ACC112 (cell line): ENCODE measurements at regions not wholly inside any gene's neighbourhood (a gene's known extent, or its start where the extent isn't known, plus 50 kb on each side); places are given as distances from the start of the nearest gene placed in this dataset.
A peak's percentile ranks its signal among the peaks of the same experiment; 100 is the strongest.

Experiments
- H2AFZ ChIP-seq: fragments of 200-600 bp; sonication (generic); one replicate; pipeline ENCODE4 v1.6.0; 2017; ENCODE audit warnings: antibody characterized with exemption, low read length; ENCODE audit not compliant: unreplicated experiment
- H3K27ac ChIP-seq: fragments of 200-600 bp; sonication (generic); 2 replicates; pipeline ENCODE4 v1.5.1; 2014; ENCODE audit warnings: low read depth, mild to moderate bottlenecking, antibody characterized with exemption, low read length, moderate library complexity
- H3K27me3 ChIP-seq: fragments of 200-600 bp; sonication (generic); 2 replicates; pipeline ENCODE4 v1.6.1; 2014; ENCODE audit warnings: mild to moderate bottlenecking, antibody characterized with exemption, low read length, moderate library complexity, mixed read lengths; ENCODE audit not compliant: insufficient read depth
- H3K36me3 ChIP-seq: fragments of 200-600 bp; sonication (generic); 2 replicates; pipeline ENCODE4 v1.6.1; 2016; ENCODE audit warnings: mild to moderate bottlenecking, antibody characterized with exemption, low read length, moderate library complexity, mixed read lengths; ENCODE audit not compliant: insufficient read depth
- H3K4me1 ChIP-seq: fragments of 200-600 bp; sonication (generic); one replicate; pipeline ENCODE4 v1.6.1; 2016; ENCODE audit warnings: low read length, mixed read lengths; ENCODE audit not compliant: insufficient read depth, unreplicated experiment, control insufficient read depth
- H3K4me3 ChIP-seq: fragments of 200-600 bp; sonication (generic); 2 replicates; pipeline ENCODE4 v1.5.1; 2014; ENCODE audit warnings: mild to moderate bottlenecking, low read depth, low read length
- H3K79me2 ChIP-seq: fragments of 200-600 bp; sonication (generic); one replicate; pipeline ENCODE4 v1.6.0; 2016; ENCODE audit warnings: low read length; ENCODE audit not compliant: control insufficient read depth, unreplicated experiment, insufficient read depth

DNA sequence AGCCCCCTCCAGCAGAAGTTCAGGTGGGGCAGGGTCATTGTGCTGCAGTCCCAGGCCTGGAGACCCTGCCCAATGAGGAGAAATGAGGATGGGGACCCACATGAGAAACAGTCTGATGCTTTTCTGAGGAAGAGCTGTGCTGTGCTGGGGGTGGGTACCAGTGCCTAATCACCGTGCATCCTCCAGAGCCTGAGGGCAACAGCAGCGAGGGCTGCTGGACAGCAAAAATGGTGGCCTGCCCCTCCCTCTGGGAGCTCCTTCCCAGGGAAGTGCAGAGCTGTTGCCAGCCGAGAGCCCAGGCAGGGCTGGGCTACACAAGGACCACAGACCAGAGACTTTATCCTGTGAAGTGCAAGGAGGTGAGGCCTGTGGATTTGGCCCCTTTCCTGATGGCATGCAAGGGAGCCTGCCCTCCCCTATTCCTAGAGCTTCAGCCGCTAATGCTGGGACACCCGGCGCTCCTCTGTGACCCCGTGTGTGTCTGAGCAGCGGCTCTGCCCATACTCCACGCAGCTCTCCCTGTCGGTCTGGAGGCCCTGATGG is 134.8 kb downstream of the DSEL start:
- no peak overlapping the region for H3K27ac ChIP-seq
- H3K27me3 ChIP-seq: no peaks in the 10 kb centered on the region
- peaks cover 27% of the 10 kb centered on the region for H3K4me1 ChIP-seq
- no peaks in the 10 kb centered on the region for H3K79me2 ChIP-seq
- no peak overlapping the region for H3K4me3 ChIP-seq
- no peak overlapping the region for H2AFZ ChIP-seq
- no peaks in the 10 kb centered on the region for H3K36me3 ChIP-seq

DNA sequence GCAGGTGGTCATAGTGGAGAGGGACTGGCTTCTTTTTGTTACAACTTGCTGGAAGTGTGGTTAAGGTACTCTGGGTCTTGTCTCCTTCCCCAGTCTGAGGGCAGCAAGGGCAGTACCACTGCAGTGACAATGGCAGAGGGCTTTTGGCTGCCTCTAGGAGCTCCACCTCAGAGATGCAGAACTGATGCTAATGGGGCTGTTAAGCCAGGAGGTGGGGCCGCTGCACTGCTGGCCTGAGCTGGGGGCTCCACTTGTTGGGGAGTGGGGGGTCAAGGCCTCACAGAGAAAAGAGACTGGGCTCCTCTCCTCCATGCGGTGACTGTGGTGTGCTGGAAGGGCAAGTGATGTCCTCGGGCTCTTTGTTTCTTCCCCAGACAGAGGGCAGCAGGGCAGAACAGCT is 135.7 kb downstream of the DSEL start:
- Histone ChIP-seq H3K4me1 (peaks cover 20% of the 10 kb centered on the region), H3K27ac (no peak overlapping the region), H3K79me2 (no peaks in the 10 kb centered on the region), H2AFZ (peak overlapping the region; percentile 7), H3K27me3 (no peaks in the 10 kb centered on the region), H3K4me3 (no peak overlapping the region), H3K36me3 (no peaks in the 10 kb centered on the region)

DNA sequence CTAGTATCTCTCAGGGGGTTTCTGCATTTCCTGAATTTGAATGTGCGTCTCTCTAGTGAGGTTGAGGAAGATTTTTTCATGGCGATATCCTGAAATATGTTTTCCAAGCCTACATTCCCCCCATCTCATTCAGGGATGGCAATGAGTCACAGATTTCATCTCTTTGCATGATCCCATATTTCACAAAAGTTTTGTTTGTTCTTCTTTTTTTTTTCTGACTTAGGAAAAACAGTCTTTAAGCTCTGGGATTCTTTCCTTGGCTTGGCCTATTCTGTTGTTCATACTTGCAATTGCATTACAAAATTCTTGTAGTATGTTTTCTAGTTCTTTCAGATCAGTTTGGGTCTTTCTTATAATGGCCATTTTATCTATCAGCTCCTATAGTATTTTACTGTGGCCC is 136.5 kb downstream of the DSEL start:
- H3K4me1 ChIP-seq: peaks cover 11% of the 10 kb centered on the region
- H3K36me3 ChIP-seq: no peaks in the 10 kb centered on the region
- H3K4me3 ChIP-seq: no peak overlapping the region
- no peak overlapping the region for H3K27ac ChIP-seq
- H2AFZ ChIP-seq: no peak overlapping the region
- H3K79me2 ChIP-seq: no peaks in the 10 kb centered on the region
- no peaks in the 10 kb centered on the region for H3K27me3 ChIP-seq

DNA sequence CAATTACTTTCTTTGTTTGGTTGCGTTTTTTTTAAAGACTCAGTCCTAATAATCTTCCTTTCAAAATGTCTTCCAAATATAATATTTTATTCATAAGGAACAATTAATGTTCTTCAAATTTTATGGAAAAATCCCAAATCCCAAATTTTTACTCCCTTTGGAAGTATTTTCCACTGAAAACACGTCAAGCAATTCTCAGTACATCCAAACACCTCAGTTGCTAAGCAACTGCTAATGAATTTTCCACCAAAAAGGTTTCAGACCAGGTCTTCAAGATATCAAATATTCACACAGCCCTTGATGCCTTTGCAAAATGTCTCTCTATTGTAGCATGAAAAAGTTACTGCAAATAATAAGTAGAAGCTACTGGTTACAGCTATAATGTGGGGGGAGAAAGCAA is 140.1 kb downstream of the DSEL start:
- no peak overlapping the region for H3K27ac ChIP-seq
- H3K27me3 ChIP-seq: no peaks in the 10 kb centered on the region
- no peak overlapping the region for H3K4me3 ChIP-seq
- H3K4me1 ChIP-seq: peaks cover 4% of the 10 kb centered on the region
- no peaks in the 10 kb centered on the region for H3K79me2 ChIP-seq
- no peak overlapping the region for H2AFZ ChIP-seq
- H3K36me3 ChIP-seq: no peaks in the 10 kb centered on the region

DNA sequence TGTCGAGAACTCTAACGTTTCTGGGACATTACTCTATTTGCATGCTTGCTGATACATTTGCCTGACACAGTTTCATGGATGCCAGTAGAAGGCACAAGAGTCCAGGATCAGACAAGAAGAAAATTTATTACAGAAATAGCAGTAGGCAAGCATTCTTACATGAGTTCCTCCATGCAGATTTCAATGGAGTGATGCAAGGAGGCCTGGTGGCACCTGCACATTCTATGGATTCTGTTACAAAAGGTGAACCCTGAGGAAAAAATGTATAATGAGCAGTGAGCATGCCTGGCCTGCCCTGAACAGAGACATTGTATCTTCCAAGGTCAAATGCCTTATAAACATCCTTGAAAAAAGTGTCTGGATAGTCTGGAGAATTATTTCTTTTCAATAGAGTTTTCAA is 142.9 kb downstream of the DSEL start:
- no peaks in the 10 kb centered on the region for H3K36me3 ChIP-seq
- H3K27me3 ChIP-seq: no peaks in the 10 kb centered on the region
- H3K79me2 ChIP-seq: no peaks in the 10 kb centered on the region
- H3K27ac ChIP-seq: no peak overlapping the region
- no peak overlapping the region for H2AFZ ChIP-seq
- H3K4me1 ChIP-seq: no peaks in the 10 kb centered on the region
- no peak overlapping the region for H3K4me3 ChIP-seq

DNA sequence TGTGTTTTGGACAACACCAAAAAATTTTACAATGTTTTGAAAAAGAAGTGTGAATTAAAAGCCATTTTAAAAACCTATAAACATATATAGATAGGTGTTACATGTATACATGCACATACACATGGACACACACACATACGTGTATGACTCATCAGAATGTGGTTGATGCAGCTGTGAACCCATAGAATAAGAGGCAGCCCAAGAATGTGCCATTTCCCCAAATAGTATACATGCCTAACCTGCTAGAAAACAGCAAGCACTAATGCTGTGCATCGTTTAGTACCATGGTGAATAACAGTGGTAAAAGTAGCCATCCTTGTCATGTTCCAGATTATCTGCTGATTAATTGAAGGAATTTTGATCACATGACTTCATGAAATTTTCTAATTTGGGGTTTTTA is 149.0 kb downstream of the DSEL start:
- H3K4me3 ChIP-seq: no peak overlapping the region
- no peaks in the 10 kb centered on the region for H3K27me3 ChIP-seq
- H2AFZ ChIP-seq: no peak overlapping the region
- H3K4me1 ChIP-seq: no peaks in the 10 kb centered on the region
- no peaks in the 10 kb centered on the region for H3K79me2 ChIP-seq
- H3K27ac ChIP-seq: no peak overlapping the region
- no peaks in the 10 kb centered on the region for H3K36me3 ChIP-seq

DNA sequence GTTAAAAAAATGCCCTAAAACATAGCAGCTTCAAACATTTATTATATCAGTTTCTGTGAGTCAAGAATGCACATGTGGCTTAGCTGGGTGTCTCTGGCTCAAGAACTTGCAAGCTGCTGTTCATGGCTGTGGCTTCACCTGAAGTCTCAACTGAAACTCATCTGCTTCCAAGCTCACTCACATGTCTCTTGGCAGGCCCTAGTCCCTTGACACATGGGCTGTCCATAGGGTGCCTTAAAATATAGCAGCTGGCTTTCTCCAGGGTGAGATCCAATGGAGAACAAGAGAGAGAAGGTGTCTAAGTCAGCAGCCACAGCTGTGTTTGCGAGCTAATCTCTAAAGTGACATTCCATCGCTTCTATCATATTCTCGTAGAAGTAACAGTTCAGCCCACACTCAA is 152.8 kb downstream of the DSEL start:
- Histone ChIP-seq H3K4me3 (no peak overlapping the region), H3K4me1 (peaks cover 19% of the 10 kb centered on the region), H3K27ac (no peak overlapping the region), H3K27me3 (no peaks in the 10 kb centered on the region), H3K79me2 (no peaks in the 10 kb centered on the region), H2AFZ (no peak overlapping the region), H3K36me3 (no peaks in the 10 kb centered on the region)

DNA sequence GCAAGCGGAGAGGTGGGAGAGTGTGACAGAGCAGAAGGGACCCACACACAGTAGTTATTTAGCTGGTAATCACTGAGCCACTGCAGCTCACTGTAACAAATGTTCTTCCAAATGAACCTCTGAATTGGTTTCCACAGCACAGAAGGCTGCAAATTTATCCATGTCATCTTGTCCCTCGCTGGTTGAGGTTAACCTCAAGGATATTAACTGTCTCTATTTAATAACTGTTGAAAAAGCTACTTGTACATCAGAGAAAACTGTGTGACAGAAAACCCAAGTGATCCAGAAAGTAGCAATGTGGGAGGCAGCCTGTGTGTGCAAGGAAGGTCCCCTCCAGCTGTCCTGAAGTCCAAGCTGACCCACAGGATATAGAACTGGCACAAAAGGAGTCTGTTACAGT is 153.6 kb downstream of the DSEL start:
- peak overlapping the region; percentile 34 for H2AFZ ChIP-seq
- no peaks in the 10 kb centered on the region for H3K27me3 ChIP-seq
- H3K4me3 ChIP-seq: no peak overlapping the region
- peaks cover 19% of the 10 kb centered on the region for H3K4me1 ChIP-seq
- no peaks in the 10 kb centered on the region for H3K36me3 ChIP-seq
- no peak overlapping the region for H3K27ac ChIP-seq
- no peaks in the 10 kb centered on the region for H3K79me2 ChIP-seq

DNA sequence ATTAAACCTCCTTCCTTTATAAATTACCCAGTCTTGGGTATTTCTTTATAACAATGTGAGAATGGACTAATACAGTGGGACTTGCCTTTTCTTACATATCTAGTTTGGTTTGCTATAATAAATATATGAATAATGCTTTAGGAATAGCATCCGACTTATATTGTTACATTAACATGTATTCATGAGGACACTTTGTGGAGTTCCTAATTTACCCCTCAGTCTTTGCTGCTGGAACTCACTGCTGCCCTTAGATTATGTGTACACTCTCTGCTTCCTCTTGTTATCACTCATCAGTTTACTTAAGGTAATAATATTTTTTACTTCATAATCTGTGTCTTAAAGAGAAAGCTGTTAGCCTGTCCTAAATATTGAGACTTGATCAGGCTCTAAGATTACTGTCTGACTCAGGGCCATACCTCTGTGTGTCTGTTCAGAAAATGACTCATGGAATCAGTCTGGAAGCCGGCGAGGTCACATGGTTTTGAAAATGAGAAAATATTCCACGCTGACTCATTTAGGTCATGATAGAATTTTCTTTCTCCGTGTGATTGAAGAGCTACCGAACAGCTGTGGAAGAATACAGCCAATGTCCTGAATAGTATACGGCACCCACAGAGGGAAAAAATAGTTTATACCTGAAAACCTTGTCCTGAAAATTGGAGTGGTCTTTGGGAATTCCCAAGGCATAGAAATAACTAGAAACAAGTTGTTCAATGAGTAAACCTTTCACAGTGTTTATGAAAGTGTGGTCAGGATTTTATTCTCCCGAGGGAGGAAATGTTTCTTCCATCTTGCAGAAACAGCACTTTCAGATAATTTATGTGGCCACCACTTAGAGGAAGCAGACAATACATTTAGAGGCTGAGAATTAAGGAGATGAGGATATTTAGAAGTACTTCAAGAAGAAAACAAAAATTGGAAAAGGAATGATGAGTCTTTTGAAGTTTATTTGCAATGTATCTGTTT is 156.4 kb downstream of the DSEL start:
- no peaks in the 10 kb centered on the region for H3K79me2 ChIP-seq
- H3K27ac ChIP-seq: peak overlapping the region; percentile 91
- no peaks in the 10 kb centered on the region for H3K36me3 ChIP-seq
- H3K27me3 ChIP-seq: no peaks in the 10 kb centered on the region
- peaks cover 19% of the 10 kb centered on the region for H3K4me1 ChIP-seq
- peak overlapping the region; percentile 68 for H2AFZ ChIP-seq
- H3K4me3 ChIP-seq: peak overlapping the region; percentile 70

DNA sequence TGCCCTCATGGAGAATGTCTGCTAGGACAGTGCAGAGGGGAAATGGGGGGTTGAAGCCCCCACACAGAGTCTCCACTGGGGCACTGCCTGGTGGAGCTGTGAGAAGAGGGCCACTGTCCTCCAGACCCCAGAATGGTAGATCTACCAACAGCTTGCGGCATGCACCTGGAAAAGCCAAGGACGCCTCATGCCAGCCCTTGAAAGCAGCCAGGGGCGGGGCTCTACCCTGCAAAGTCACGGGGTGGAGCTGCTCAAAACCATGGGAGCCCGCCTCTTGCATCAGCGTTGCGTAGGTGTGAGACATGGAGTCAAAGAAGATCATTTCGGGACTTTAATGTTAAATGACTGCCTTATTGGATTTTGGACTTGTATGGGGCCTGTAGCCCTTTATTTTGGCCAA is 157.6 kb downstream of the DSEL start:
- Histone ChIP-seq H3K27me3 (no peaks in the 10 kb centered on the region), H3K27ac (0 out of 2 replicates have a peak overlapping the region, but pooled peaks have one; percentile 91), H3K4me1 (peaks cover 19% of the 10 kb centered on the region), H3K79me2 (no peaks in the 10 kb centered on the region), H3K36me3 (no peaks in the 10 kb centered on the region), H2AFZ (no peak overlapping the region), H3K4me3 (no peak overlapping the region)

DNA sequence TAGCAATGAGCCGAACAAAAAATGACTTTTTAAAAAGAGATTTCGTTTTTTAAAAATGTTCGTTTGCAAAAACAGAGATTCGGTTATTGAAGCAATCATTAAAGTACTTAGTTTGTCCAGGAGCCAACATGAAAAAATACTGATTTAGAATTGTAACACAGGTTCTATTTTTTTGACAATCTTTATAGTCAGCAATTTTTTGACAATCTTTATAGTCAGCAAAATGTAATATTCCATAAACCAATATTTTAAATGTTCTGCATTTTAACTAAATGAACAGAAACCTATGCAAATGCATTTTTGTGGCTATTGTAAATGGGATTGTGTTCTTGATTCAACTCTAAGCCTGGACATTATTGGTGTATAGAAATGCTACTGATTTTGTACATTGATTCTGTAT is 161.8 kb downstream of the DSEL start:
- Histone ChIP-seq H3K4me3 (no peak overlapping the region), H3K4me1 (peaks cover 5% of the 10 kb centered on the region), H3K27ac (no peak overlapping the region), H3K27me3 (no peaks in the 10 kb centered on the region), H2AFZ (no peak overlapping the region), H3K36me3 (no peaks in the 10 kb centered on the region), H3K79me2 (no peaks in the 10 kb centered on the region)
